GM23248 (cell line): ENCODE measurements at regions not wholly inside any gene's neighbourhood (a gene's known extent, or its start where the extent isn't known, plus 50 kb on each side); places are given as distances from the start of the nearest gene placed in this dataset.

Source experiments
- EZH2 ChIP-seq: fragments of 200-600 bp; sonication (generic); IDR thresholded peaks from 2 replicates; pipeline ENCODE4 v1.6.1; 2018; ENCODE audit warnings: antibody characterized with exemption, mild to moderate bottlenecking; ENCODE audit not compliant: insufficient read depth, poor library complexity, severe bottlenecking
- EZH2phosphoT487 ChIP-seq: fragments of 200-600 bp; sonication (generic); IDR thresholded peaks from 2 replicates; pipeline ENCODE4 v1.6.1; 2018; ENCODE audit warnings: antibody characterized with exemption, moderate library complexity, mild to moderate bottlenecking, low read depth; ENCODE audit not compliant: insufficient read depth

GRCh38 chr6:90887764-90888163 lies 300.9 kb upstream of the MAP3K7 start:
- no peak for TF ChIP-seq EZH2
- TF ChIP-seq EZH2phosphoT487, result no peak
